EL (cell line): ENCODE measurements at regions not wholly inside any gene's neighbourhood (a gene's known extent, or its start where the extent isn't known, plus 50 kb on each side); places are given as distances from the start of the nearest gene placed in this dataset.
A peak's percentile ranks its signal among the peaks of the same experiment; 100 is the strongest.
"Not testable (repeated sequence)": the region's sequence is repeated elsewhere in the genome, so short reads cannot be mapped to it uniquely, and the experiment has no call there.

Experiments used
- DNase-seq: peaks from one replicate; pipeline ENCODE4 v3.0.0-alpha.2; 2016

GRCh38 chr21:36247316-36248010 lies 72.5 kb upstream of the MORC3 start:
- peak; percentile 16 for DNase-seq

- no peak for DNase-seq
These were observed 70.2 kb upstream of the MORC3 start for GRCh38 chr21:36249576-36250422.

- DNase-seq: no peak
These were observed 69.4 kb upstream of the MORC3 start for GRCh38 chr21:36250423-36251075.

- DNase-seq: no peak
These were observed 65.7 kb upstream of the MORC3 start for GRCh38 chr21:36254106-36254941.

DNA sequence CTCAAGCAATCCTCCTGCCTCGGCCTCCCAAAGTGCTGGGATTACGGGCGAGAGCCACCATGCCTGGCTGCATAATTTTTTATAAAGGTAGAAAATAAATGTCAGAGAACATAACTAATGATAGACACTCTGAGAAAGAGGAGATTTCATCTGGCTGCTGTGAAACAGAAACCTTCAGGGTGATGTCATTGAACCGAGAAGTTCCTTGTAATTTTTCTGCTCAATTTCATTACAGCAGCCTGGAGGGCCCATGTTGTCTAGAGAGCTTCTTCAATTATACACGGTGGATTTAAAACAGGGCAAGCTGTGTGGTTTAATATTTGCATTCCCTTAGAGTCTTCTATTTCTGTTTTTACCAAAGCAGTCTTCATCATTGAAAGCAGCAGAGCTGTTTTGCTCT lies 64.3 kb upstream of the MORC3 start:
- no peak for DNase-seq

- DNase-seq: no peak
These were observed 62.3 kb upstream of the MORC3 start for GRCh38 chr21:36257657-36258056.

DNA sequence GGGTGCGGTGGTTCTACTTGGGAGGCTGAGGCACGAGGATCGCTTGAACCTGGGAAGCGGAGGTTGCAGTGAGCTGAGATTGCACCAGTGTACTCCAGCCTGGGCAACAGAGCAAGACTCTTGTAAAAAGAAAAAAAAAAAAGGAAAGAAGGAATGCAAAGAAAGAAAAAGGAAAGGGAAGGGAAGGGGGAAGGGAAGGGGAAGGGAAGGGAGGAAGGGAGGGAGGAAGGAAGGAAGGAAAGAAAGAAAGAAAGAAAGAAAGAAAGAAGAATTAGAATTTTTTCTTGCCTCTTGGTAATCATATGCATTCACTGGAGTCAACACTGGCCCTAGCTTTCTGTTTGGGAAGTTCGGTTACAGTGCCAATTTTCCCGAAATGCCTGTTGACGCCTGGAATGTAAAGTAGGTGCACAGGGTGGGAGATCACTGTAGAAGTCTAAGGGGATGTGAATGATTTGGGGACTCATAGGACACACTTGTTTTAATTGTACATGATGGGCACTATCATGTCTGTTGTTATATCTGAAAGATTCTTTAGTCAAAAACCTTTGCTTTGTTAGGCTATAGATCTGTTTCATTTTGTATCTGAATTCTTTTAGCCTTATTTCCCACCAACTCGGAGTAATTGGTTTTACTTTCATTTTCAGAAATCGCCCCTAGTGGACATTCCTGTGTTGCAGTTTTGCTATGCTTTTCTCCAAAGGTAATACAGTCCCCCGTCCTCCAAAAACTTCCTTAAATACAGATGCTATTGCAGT lies 59.8 kb upstream of the MORC3 start:
- peak; percentile 71 for DNase-seq

- DNase-seq: no peak
These were observed 59.2 kb upstream of the MORC3 start for GRCh38 chr21:36260802-36261201.

- no peak for DNase-seq
These were observed 58.5 kb upstream of the MORC3 start for GRCh38 chr21:36261459-36261858.

DNA sequence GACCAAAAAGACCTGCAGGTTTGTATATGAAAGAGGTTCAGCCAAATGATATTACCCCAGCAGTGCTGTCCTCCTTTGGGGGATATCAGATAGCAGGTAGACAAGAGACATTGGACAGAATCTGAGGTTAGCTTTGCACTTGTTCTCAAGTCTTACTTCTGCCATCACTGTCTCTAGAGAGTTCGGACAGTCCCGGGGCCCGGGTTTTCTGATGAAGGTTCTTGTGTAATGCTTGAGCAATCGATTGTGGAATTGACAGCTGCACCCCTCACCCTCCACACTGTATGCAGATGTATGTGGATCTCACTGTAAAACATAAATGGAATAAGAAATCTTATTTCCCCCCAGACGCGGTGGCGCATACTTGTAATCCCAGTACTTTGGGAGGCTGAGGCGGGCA lies 56.2 kb upstream of the MORC3 start:
- DNase-seq: no peak

DNA sequence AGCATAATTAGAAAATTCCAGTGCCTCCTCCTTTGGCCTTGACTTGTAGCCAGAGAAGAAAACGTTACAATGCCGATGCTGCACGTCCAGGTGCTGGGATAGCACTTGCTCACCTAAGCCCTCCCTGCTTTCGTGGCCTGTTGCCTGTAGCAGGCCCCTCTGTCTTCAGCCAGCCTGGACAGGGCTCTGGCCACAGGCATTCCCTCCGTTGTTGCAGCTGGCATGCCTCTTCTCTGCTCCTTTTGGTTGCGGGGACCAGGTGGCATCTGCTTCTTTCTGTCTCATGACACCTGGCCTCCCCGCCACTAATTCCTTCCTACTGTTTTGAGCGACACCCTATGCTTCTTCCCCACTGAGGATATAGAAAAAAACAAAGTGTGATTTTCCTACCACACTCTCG lies 54.6 kb upstream of the MORC3 start:
- DNase-seq: no peak

GRCh38 chr21:36267828-36268227 lies 52.2 kb upstream of the MORC3 start:
- DNase-seq: not testable (repeated sequence)

DNA sequence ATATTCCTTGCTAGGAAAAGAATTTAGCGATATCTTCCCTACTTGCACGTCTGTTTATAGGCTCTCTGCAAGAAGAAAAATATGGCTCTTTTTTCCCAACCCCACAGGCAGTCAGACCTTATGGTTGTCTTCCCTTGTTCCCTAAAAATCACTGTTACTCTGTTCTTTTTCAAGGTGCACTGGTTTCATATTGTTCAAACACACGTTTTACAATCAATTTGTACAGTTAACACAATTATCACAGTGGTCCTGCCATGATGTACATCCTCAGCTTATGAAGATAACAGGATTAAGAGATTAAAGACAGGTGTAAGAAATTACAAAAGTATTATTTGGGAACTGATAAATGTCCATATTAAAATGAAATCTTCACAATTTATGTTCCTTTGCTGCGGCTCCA lies 51.7 kb upstream of the MORC3 start:
- DNase-seq: not testable (repeated sequence)
